ENCODE measurements at regions not wholly inside any gene's neighbourhood (a gene's known extent, or its start where the extent isn't known, plus 50 kb on each side); places are given as distances from the start of the nearest gene placed in this dataset.

GRCh38 chr6:3640868-3641267 is 110.6 kb downstream of the PXDC1 start:
- no peak for DNase-seq

- no peak for DNase-seq
Observed at GRCh38 chr6:3638662-3639061, 112.9 kb downstream of the PXDC1 start.

- no peak for DNase-seq
Observed at GRCh38 chr6:3636060-3636459, 115.5 kb downstream of the PXDC1 start.

DNA sequence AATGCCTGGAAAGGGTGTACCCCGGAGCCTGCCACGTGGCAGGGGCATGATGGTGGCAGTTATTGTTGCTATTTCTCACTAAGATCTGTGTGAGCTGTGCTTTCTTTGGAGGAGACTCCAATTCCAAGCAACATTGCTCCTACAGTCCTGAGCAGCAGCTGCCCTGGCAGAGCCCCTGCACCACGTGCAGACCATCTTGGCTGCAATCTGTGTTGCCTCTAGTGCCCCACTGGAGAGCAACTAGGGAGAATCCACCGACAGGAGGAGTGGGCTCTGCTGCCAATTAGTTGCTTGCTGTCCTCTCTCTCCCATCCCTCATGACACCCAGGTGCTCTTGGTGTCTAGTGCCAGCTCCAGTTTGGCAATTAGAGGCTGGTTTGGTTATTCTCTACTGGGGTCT is 116.0 kb downstream of the PXDC1 start:
- DNase-seq, result no peak

- DNase-seq, result no peak
Observed at GRCh38 chr6:3634280-3634816, 117.2 kb downstream of the PXDC1 start.

DNA sequence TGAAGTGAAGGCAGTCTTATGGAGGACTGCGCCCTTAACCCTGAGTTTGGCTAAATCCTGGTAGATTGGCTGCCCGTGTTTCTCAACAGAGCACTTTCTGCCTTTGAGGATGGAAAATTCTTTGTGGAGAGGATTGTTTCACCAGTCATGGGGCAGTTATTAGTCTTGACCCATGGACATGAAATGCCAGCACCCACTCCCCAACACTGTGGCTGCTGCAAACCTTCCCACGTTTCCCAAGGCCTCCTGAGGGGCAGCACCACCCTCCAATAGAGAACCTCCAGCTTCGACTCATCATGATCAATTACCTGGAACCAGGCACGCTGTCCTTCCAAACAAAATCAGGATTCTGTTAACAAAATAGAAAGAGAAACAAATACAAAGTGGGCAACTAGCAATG is 117.8 kb downstream of the PXDC1 start:
- no peak for DNase-seq

DNA sequence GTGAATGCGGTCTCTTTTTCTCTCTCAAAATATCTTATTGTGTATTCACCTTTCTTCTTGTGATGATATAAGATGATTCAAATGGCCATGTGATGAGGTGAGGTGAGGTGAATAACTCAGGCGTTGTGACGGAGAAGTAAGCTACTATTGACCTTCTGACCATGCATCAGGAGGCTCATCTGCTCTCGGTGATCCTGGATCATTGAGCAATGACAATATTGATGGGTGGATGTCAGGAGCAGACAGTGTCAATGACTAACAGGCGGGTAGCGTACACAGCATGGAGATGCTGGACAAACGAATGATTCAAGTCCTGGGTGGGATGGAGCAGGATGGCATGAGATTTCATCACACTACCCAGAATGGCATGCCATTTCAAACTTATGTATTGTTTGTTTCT is 119.6 kb downstream of the PXDC1 start:
- no peak for DNase-seq

DNA sequence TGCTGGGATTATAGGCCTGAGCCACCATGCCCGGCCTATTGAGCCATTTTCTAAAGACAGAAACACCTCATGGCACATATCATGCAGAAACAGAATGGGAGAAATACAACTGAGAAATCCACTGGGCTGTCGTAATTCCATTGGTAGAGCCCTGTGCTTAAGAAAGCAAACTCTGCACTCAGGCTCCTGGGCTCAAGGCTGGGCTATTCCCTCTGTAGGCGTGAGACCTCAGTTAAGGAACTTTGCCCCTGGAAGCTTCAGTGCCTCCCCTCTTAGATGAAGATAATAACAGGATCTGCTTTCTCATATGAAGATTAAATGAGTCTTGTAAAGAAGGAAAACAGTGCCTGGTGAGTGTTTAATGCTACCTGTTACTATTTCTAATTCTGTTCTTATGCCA is 120.3 kb downstream of the PXDC1 start:
- no peak for DNase-seq

DNA sequence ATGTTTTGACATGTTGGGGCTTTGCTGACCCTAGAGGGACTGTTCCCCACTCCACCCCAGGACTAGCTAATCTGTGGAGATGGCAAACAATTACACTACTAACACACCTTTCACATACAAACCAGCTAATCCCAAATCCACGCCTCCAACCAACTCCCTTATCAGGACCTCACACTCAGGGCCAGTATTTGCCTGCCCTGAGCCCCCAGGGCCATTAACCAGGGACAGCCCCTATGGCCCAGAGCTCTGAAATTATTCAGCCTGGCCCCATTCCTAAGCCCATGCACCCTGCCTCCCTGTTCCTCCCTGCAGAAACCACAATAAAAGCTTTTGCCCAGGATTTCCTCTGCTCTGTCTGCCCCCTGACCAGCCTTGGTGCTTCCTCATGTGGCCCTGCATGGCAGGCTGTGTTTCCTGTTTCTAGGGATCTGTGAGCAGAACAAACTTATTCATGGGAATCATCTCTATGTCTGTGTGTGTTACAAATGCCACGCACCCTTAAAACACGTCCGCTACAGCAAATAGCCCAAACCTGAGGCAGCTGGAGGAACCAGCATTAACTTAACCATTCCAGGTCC is 121.2 kb downstream of the PXDC1 start:
- no peak for DNase-seq

- no peak for DNase-seq
Observed at GRCh38 chr6:3627956-3628835, 123.3 kb downstream of the PXDC1 start.

GRCh38 chr6:3627501-3627900 is 124.0 kb downstream of the PXDC1 start:
- no peak for DNase-seq

- no peak for DNase-seq
Observed at GRCh38 chr6:3625980-3626563, 125.4 kb downstream of the PXDC1 start.

DNA sequence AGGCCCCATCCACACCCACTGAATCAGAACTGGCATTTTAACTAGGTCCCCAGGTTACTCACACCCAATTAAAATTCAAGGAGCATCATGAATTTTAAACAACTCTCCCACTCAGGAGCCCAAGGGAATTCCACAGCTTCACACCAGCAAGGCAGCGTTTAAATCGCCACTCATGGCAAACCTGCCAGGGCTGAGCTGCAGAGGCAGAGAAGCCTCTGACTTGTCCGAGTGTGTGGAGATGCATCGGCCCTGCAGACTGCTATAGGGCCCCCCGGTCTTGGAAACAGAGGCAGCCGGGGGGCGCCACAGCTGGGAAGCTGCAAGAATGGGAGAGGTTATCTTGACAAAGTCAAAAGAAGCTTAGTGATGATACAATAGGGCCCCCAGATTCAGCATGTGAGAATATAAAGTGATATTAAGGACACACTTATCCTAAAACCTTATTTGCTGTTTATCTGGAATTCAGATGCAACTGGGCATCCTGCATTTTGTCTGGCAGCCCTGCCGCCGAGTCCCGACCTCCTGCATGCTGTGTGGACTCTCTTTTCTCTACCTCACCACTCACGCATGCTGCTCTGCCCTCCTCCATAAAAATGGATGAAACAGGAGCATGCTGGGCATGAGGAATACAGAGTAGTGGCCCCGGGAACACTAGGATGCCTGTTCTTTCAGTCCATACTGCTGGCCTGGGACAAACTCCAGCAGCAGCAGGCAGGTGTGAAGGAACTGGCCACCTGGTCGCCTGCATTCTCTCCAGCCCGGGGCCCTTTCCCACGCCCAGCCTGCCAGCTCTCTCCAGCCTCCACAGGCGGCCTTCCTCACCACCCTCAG is 126.1 kb downstream of the PXDC1 start:
- DNase-seq, result no peak

DNA sequence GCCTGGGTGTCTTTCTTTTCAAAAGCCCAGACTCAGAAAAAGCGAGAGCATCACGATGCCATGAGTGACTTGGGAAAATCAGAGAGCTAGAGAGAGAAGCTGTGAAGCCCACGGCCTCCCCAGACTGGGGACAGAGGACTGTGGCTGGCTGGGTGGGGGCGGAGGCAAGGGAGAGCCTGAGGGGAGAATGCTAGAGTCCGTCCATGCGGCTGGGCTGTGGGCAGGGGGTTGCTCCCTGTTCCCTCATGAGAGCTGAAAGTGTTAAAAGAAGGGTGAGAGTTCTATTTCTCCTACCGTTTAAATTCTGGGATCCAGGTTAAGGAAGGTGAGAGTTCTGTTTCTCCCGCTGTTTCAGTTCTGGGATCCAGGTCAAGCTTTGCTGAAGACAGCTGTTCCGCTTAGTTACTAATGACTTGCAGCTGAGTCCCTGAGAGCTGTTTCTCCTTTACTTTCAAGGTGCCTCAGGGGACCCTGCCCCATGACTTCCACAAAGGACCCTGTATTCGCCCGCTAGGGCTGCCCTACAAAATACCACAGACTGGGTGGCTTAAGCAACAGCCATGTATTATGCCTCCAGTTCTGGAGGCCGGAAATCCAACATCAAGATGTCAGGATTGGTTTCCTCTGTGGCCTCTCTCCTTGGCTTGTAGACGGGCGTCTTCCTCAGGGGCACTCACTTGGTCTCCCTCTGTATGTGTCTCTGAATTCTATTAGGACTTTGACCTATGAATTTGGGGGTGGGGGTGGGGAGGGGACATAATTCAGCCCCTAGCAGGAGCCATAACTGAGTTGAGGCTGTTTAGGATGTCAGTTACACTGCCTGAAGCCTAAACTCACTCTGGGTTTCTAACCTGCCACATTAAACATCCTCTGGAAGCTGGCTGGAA is 127.0 kb downstream of the PXDC1 start:
- no peak for DNase-seq

DNA sequence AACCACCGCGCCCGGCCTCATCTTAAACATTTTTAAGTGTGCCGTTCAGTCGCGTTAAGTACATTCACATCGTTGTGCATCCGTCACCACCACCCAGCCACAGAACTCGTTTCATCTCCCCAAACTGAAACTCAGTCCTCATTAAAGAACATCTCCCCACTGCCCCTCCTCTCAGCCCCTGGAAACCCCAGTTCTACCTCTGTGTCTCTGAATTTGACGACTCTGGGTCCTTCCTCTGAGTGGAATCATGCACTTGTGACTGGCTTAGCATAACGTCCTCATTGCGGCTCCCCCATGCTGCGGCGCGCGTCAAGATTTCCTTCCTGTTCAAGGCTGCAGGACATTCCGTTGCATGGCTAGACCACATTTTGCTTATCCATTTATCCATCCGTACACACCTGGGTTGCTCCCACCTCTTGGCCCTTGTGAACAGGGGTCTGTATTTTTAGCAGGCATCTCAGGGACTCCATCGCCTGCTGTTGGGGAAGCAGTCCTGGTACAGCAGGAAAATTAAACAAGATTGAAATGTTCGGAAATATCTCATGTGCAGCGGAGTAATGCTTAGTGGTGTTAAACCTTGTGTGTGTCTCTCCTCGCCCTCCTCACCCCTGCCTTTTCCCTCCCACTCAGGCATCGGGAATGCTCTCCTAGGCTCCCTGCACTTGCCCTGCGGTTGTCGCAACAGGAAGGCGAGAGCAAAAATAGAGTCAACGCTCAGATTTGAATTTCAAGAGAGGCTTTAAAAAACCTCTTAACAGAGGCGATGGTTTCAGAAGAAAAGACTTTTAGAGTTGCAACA is 127.9 kb downstream of the PXDC1 start:
- no peak for DNase-seq

DNA sequence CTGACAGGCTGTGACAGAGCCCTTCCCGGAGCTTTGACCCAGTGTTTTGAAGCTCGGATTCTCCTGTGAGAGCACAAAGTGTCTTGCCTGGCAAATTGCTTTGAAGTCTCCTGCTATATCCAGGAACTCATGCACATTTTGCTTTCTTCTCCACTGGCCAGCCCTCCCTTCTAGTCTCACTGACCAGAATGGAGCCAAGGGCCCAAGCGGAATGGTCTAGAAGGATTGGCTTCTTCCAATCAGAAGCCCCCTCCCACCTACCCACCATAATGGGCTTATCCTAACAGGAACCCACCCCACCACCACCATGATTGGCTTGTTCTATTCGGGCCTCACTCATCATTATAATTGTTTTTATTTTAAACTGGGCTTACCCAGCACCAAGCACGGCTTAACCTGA is 130.1 kb downstream of the PXDC1 start:
- DNase-seq, result no peak

DNA sequence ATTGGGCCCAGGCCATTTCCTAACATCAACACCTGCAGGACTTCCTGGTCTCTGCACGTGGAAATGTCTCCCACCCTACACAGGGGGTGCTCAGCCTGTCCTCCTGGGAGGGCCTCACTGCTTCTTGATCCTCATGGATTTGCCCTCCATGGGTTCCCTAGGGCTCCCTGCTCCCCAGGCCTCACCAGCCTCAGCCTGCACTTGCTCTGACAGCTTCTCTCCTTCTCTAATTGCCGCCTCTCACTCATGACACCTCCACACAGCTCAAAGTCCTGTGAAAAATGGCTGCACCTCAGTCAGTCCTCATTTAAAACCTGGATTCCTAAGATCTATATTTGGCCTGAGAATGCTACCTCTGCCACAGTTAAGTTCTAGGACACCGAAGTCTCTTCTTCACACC is 130.6 kb downstream of the PXDC1 start:
- DNase-seq, result no peak

DNA sequence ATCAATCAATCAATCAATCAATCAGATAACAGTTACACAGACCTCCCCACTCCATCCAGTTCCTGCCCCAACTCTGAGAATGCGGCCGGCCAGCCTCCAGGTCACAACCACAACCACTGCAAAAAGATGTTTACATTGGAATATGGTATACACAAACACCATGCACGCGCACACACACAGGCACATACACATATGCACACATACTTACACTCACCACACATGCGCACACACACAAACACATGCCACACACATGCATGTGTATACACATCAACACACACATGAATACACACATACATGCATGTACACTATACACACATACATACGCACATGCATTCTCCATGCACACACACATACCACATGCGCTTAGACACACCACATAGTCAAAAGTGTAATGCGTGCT is 131.1 kb downstream of the PXDC1 start:
- no peak for DNase-seq

DNA sequence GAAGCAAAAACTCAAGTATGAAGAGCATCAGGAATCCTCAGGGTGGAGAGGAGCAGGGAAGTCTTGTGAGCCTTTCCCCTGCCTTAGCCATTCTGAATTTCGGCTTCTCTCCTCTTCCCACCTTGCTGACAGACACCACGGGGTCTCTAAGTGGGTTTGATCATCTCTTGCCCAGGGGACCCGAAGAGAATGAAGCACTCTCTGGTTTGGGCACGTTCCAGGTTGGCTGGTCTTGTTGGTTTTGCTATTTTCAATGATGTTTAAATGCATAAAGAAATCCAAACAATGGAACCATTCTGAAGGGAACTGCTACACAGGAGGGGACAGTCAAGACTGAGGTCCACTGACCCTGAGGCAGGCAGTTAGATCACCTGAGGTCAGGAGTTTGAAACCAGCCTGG is 131.7 kb downstream of the PXDC1 start:
- no peak for DNase-seq

DNA sequence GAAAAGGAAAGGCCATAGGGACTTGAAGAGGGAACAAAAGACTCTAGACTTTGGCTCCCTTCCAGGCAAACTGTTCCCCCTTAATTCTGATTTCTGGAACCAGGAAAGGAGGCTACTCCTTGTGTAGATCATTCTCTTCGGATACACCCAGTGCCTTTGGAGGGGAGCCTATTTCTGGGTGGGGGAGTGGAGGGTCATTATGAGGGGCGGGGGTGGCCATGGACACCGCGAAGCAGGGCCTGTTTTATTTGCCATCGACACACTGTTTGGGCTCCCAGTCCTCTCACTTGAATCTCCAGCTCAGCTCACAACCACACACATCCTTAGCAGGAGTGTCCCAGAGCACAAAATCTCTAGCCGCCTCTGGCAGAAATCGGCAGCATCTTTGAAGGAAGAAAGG is 132.3 kb downstream of the PXDC1 start:
- no peak for DNase-seq

- DNase-seq, result no peak
Observed at GRCh38 chr6:3618642-3619041, 132.9 kb downstream of the PXDC1 start.

Measured in hippocampal formation (tissue), 2 donors.